GM12874 (cell line): ENCODE measurements at regions not wholly inside any gene's neighbourhood (a gene's known extent, or its start where the extent isn't known, plus 50 kb on each side); places are given as distances from the start of the nearest gene placed in this dataset.

Source experiments
- CTCF ChIP-seq: IDR thresholded peaks from 2 replicates; pipeline ENCODE4 v1.5.1; 2011; ENCODE audit warnings: low read depth, mild to moderate bottlenecking, control low read depth, low read length, moderate library complexity; ENCODE audit not compliant: insufficient read depth

DNA sequence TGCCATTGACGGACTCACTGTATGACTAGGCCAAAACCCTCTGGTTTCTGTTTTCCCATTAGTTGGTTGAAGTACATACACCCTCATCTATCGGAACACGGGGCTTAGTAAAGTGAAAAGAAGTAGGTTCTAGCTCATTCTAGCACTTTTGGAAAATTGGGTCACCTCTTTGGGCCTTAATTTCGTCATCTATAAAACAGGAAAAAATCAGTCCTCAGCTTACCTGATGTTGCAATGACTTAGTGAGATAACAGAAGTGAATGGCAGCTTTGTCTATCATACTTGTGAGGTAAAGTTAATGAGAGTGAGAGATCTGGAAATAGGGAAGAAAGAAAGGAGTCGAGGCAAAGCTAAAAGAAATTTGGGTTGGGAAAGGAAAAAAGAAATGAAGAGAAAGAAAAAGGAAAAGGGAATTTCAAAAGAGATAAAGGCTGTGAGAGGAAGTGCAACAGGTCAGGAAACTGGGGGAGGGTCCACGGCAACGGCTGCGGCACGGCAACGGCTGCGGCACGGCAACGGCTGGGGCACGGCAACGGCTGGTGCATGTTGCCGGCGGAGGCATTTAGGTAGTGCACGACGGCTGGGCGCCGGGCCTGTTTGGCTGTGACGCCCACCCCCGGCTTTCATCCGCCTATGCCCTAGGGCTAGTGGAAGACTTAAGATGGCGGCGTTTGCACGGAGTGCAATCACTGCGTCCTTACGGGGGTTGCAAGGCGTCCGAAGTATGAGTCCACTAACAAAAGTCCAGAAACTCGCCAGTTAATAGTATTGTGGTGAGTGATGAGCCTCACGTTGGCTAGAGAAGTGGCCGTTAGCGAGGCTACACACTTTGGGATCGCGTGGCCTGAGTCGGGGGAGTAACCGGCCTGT, 91.4 kb upstream of the XIST start:
- no peak for TF ChIP-seq CTCF

GRCh38 chrX:73940893-73941470, 88.5 kb upstream of the XIST start:
- no peak for TF ChIP-seq CTCF

DNA sequence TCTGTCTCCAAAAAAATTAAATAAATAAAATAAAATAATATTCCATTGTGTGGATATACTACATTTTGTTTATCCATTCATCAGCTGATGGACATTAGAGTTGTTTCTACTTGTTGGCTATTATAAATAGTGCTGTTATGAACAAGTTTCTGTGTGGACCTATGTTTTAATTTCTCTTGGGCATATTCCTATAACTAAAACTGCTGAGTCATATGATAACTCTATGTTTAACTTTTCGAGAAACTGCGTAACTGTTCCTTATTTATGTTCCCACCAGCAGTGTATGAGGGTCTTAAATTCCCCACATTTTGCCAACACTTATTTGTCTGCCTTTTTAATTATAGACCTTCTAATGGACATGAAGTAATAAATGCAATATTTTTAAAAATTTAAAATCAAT, 80.0 kb upstream of the XIST start:
- no peak for TF ChIP-seq CTCF

GRCh38 chrX:73930300-73930699, 77.8 kb upstream of the XIST start:
- no peak for TF ChIP-seq CTCF

- TF ChIP-seq CTCF, result no peak
These were observed 70.4 kb upstream of the XIST start for GRCh38 chrX:73922856-73923455.

GRCh38 chrX:73916931-73917667, 64.6 kb upstream of the XIST start:
- TF ChIP-seq CTCF, result no peak

GRCh38 chrX:73916489-73916888, 64.0 kb upstream of the XIST start:
- TF ChIP-seq CTCF, result no peak
